ENCODE measurements at regions not wholly inside any gene's neighbourhood (a gene's known extent, or its start where the extent isn't known, plus 50 kb on each side); places are given as distances from the start of the nearest gene placed in this dataset.
A peak's percentile ranks its signal among the peaks of the same experiment; 100 is the strongest.

GRCh38 chr6:139832493-139833305 lies 458.3 kb upstream of the CITED2 start:
- Histone ChIP-seq H3K4me3 (no peak overlapping the region), H3K9me3 (no peaks in the 10 kb centered on the region), H3K4me1 (no peaks in the 10 kb centered on the region), H3K27ac (no peak overlapping the region), H3K27me3 (no peaks in the 10 kb centered on the region), H3K36me3 (ENCODE audit: low read depth, missing control alignments) (no peaks in the 10 kb centered on the region)
- intact Hi-C loops (cut with DNase I; ENCODE audit: low total_unique reads): no loop called here
- no peak for DNase-seq
- 93 to 94% methylated on average over 15 of the region's 15 CpGs for WGBS, 2 donors
- no peak for TF ChIP-seq POLR2A (IDR thresholded peaks at IDR 0.05)
- TF ChIP-seq, protein P1, sequence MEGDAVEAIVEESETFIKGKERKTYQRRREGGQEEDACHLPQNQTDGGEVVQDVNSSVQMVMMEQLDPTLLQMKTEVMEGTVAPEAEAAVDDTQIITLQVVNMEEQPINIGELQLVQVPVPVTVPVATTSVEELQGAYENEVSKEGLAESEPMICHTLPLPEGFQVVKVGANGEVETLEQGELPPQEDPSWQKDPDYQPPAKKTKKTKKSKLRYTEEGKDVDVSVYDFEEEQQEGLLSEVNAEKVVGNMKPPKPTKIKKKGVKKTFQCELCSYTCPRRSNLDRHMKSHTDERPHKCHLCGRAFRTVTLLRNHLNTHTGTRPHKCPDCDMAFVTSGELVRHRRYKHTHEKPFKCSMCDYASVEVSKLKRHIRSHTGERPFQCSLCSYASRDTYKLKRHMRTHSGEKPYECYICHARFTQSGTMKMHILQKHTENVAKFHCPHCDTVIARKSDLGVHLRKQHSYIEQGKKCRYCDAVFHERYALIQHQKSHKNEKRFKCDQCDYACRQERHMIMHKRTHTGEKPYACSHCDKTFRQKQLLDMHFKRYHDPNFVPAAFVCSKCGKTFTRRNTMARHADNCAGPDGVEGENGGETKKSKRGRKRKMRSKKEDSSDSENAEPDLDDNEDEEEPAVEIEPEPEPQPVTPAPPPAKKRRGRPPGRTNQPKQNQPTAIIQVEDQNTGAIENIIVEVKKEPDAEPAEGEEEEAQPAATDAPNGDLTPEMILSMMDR (IDR thresholded peaks at IDR 0.05): no peak

- 12 to 22% methylated on average over 4 of the region's 4 CpGs for WGBS, 2 donors
- no peaks in the 10 kb centered on the region for H3K9me3 ChIP-seq
- H3K27ac ChIP-seq: peak overlapping the region in 1 of 2 donors; percentile 47
- peak; percentile 40 for DNase-seq
- TF ChIP-seq, protein P1 (IDR thresholded peaks at IDR 0.05): no peak
- no peak for TF ChIP-seq POLR2A (IDR thresholded peaks at IDR 0.05)
- no peaks in the 10 kb centered on the region for H3K4me1 ChIP-seq
- H3K36me3 ChIP-seq (ENCODE audit: low read depth, missing control alignments): no peaks in the 10 kb centered on the region
- H3K27me3 ChIP-seq: no peaks in the 10 kb centered on the region
- no peak overlapping the region for H3K4me3 ChIP-seq
- intact Hi-C loops (cut with DNase I; ENCODE audit: low total_unique reads): no loop called here
Measured at GRCh38 chr6:139829576-139829975, 455.1 kb upstream of the CITED2 start.

DNA sequence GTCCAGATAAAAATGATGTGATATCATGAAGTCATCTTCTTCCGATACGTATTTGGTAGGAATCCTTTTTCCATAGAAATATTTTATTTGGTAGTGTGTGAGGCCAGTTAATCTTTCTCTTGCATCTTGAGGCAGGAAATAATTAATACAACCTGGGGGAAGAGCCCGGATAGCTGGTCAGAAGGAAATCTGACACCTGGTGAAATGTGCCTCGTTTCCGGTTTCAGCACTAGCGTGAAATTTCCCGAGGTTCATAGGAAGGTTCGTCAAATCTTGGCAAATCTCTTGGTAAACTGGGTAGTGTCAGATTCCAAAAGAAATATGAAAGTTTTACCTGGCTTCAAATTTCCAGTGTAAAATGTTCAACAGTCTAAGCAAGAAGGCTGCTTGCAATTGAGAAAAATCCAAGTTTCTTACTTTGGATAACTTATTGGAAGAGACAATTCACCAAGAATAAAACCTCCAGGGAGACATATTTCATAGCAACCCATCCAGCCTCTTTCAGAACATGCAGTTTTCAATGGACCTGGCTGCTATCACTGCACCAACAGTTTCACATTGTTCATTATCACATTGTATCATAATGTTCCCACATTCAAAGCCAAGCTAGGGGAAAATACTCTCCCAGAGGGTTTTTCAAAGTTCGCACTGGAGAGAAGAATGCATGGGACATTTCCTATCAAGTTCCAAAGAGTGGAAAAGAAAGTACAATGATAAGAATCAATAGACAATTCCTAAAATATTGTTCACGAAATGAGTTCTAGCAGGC lies 454.5 kb upstream of the CITED2 start:
- H3K4me1 ChIP-seq: no peaks in the 10 kb centered on the region
- H3K9me3 ChIP-seq: no peaks in the 10 kb centered on the region
- intact Hi-C loops (cut with DNase I; ENCODE audit: low total_unique reads): no loop called here
- 30 to 48% methylated on average over 10 of the region's 10 CpGs for WGBS, 2 donors
- no peak overlapping the region for H3K4me3 ChIP-seq
- H3K27me3 ChIP-seq: no peaks in the 10 kb centered on the region
- peak overlapping the region in 1 of 2 donors; percentile 47 for H3K27ac ChIP-seq
- H3K36me3 ChIP-seq (ENCODE audit: low read depth, missing control alignments): no peaks in the 10 kb centered on the region
- TF ChIP-seq, protein P1 (IDR thresholded peaks at IDR 0.05): no peak
- peak; percentile 46 for DNase-seq

DNA sequence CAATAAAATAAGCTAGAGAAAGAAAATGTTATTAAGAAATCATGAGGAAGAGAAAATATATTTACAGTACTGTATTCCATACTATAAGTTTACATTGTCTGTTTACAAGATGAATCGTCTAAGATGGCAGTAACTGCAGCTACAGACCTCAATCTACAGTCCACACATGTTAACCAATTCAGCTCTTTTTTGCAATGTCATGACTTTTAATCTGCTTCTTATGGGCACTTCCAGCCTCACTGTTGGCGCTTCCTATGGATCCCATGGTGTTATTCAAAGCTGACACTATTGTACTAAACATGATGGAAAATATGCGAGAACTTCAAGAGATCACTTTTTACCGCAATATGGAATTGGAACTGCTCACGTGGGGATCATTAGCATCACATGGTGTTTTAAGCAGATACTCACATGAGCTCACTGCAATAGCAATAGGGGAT lies 451.5 kb upstream of the CITED2 start:
- Histone ChIP-seq H3K4me1 (no peaks in the 10 kb centered on the region), H3K27me3 (no peaks in the 10 kb centered on the region), H3K27ac (no peak overlapping the region), H3K4me3 (no peak overlapping the region), H3K9me3 (no peaks in the 10 kb centered on the region), H3K36me3 (ENCODE audit: low read depth, missing control alignments) (no peaks in the 10 kb centered on the region)
- no peak for DNase-seq
- WGBS, 2 donors: 89 to 94% methylated on average over 5 of the region's 5 CpGs
- intact Hi-C loops (cut with DNase I; ENCODE audit: low total_unique reads): no loop called here
- no peak for TF ChIP-seq POLR2A (IDR thresholded peaks at IDR 0.05)
- TF ChIP-seq, protein P1 (IDR thresholded peaks at IDR 0.05): no peak
